Activated naive CD8-positive, alpha-beta T cell treated with anti-CD3 and anti-CD28 coated beads, Interleukin-2, amount 10 ng/mL, durations not matched to agents 7 days and 5 days (primary cell): ENCODE measurements at regions not wholly inside any gene's neighbourhood (a gene's known extent, or its start where the extent isn't known, plus 50 kb on each side); places are given as distances from the start of the nearest gene placed in this dataset.
"Not testable (repeated sequence)": the region's sequence is repeated elsewhere in the genome, so short reads cannot be mapped to it uniquely, and the experiment has no call there.

Experiments used
- ATAC-seq: fragments of 150-1000 bp; cut with Tn5 transposase; one replicate; pipeline ENCODE4 v1.10.0; 2021; ENCODE audit warnings: low read depth, moderate library complexity
- POLR2A ChIA-PET: fragments of 350-600 bp; sonication (Branson Sonifier 250); formaldehyde crosslinking; loops from one replicate; lab custom pipeline; 2021; ENCODE audit warnings: antibody characterized with exemption; lab: Charles Lee
- DNase-seq: peaks from one replicate; pipeline ENCODE4 v3.0.0; 2021
- H3K27ac Mint-ChIP-seq: one replicate; pipeline ENCODE4 v1.8.0; 2022; ENCODE audit warnings: mild to moderate bottlenecking, mixed read lengths
- H3K27me3 Mint-ChIP-seq: one replicate; pipeline ENCODE4 v1.8.0; 2022; ENCODE audit warnings: mild to moderate bottlenecking, moderate library complexity, mixed read lengths
- H3K36me3 Mint-ChIP-seq: one replicate; pipeline ENCODE4 v1.8.0; 2021; ENCODE audit warnings: mild to moderate bottlenecking, mixed read lengths
- H3K4me1 Mint-ChIP-seq: one replicate; pipeline ENCODE4 v1.8.0; 2021; ENCODE audit warnings: mixed read lengths
- H3K4me3 Mint-ChIP-seq: one replicate; pipeline ENCODE4 v1.8.0; 2022; ENCODE audit warnings: mild to moderate bottlenecking, moderate library complexity, mixed read lengths
- H3K9me3 Mint-ChIP-seq: one replicate; pipeline ENCODE4 v1.8.0; 2021; ENCODE audit warnings: mixed read lengths

- H3K36me3 Mint-ChIP-seq, H3K9me3 Mint-ChIP-seq, ATAC-seq, H3K4me3 Mint-ChIP-seq, POLR2A ChIA-PET, H3K27ac Mint-ChIP-seq, H3K4me1 Mint-ChIP-seq, DNase-seq: not testable (repeated sequence)
- peaks cover 15% of the 10 kb centered on the region for H3K27me3 Mint-ChIP-seq
These were observed 115.7 kb upstream of the PMCH start for GRCh38 chr12:102313116-102313971.

- H3K4me3 Mint-ChIP-seq, result no peak overlapping the region
- H3K27me3 Mint-ChIP-seq, result peaks cover 7% of the 10 kb centered on the region
- POLR2A ChIA-PET, result no interaction called here
- ATAC-seq (no peak), DNase-seq (no peak)
- H3K9me3 Mint-ChIP-seq, result peaks cover 2% of the 10 kb centered on the region
- peaks cover 6% of the 10 kb centered on the region for H3K4me1 Mint-ChIP-seq
- H3K27ac Mint-ChIP-seq, result no peak overlapping the region
- no peaks in the 10 kb centered on the region for H3K36me3 Mint-ChIP-seq
These were observed 107.9 kb upstream of the PMCH start for GRCh38 chr12:102305486-102305885.

DNA sequence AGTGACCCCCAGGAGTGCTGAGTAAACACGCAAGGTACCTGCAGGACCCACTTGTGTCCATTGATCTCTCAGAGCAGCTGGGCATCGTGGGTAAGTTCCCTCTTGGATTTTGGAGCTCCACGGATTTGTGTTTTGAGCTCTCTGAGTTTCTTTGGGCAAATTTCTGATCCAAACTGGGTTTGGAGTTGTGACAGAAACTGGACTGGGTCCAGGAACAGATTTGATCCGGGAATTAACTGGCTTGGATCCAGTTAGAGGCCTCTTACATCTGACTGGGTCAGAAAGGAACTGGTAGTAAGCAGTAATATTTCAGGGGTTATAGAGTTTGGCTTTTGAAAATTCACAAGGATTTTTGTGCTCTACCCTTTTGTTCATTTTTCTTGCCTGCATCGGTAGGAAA lies 107.0 kb upstream of the PMCH start:
- H3K27me3 Mint-ChIP-seq, ATAC-seq, DNase-seq, H3K36me3 Mint-ChIP-seq, POLR2A ChIA-PET, H3K27ac Mint-ChIP-seq, H3K4me3 Mint-ChIP-seq, H3K9me3 Mint-ChIP-seq, H3K4me1 Mint-ChIP-seq: not testable (repeated sequence)

GRCh38 chr12:102302553-102302952 lies 104.9 kb upstream of the PMCH start:
- ATAC-seq (no peak), DNase-seq (no peak)
- H3K4me3 Mint-ChIP-seq, result no peak overlapping the region
- H3K9me3 Mint-ChIP-seq, result no peaks in the 10 kb centered on the region
- no peak overlapping the region for H3K27ac Mint-ChIP-seq
- POLR2A ChIA-PET, result no interaction called here
- H3K27me3 Mint-ChIP-seq, result peaks cover 16% of the 10 kb centered on the region
- H3K36me3 Mint-ChIP-seq, result no peaks in the 10 kb centered on the region
- peaks cover 6% of the 10 kb centered on the region for H3K4me1 Mint-ChIP-seq

DNA sequence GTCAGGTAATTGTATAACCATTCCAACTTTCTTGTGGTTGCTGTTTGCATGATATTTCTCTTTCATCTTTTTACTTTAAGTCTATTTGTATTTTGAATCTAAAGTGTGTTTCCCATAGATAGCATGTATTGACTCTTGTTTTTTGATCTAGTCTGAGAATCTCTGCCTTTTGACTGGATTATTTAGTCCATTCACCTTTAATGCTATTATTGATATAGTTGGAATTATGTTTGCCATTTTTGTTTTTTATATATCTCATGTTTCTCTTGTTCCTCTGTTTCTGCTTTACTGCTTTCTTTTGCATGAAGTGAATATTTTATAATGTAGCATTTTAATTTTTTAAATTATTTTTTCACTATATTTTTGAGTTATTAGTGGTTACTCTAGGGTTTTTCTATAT lies 103.9 kb upstream of the PMCH start:
- Mint-ChIP-seq H3K27ac (no peak overlapping the region), H3K27me3 (peaks cover 20% of the 10 kb centered on the region), H3K36me3 (no peaks in the 10 kb centered on the region), H3K4me3 (no peak overlapping the region), H3K4me1 (peaks cover 6% of the 10 kb centered on the region), H3K9me3 (no peaks in the 10 kb centered on the region)
- POLR2A ChIA-PET, result interaction anchor here (0.6 kb wide), 1 partner anchor 180 kb away, joined by 3 read pairs; no protein-coding TSS in a partner anchor
- no peak for DNase-seq
- no peak for ATAC-seq

DNA sequence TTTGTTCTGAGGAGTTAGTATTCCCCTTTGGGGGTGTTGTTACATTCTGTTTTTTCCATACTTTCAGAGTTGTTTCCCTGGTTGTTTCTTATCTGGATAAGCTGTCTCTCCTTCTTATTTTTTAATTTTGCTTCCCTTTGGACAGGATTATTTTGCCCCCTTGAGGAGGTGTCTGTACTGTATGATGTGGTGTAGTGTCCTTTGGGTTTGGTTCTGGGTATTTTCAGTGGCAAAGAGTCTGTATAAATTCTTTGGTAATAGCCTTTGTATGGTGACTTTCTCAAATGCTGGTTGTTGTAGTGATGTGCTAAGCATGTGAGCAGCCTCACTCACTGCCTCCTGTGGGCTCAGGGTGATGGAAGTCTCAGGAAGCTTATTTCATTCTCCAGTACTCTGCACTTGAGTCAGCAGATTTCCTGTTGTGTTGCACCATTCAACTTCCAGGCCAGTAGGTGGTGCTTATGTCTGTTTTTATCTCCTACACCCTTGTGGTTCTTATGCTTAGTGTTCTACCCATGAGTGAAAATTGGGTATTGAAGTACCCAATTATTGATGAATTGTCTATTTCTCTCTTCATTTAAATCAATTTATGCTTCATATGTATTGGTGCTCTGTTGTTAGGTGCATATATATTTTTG lies 103.3 kb upstream of the PMCH start:
- Mint-ChIP-seq H3K4me3 (no peak overlapping the region), H3K36me3 (no peaks in the 10 kb centered on the region), H3K9me3 (no peaks in the 10 kb centered on the region), H3K4me1 (peaks cover 6% of the 10 kb centered on the region), H3K27ac (no peak overlapping the region), H3K27me3 (peaks cover 23% of the 10 kb centered on the region)
- peak; percentile 97 for ATAC-seq
- no peak for DNase-seq
- POLR2A ChIA-PET, result interaction anchor here (0.6 kb wide), 2 partner anchors 180 to 186 kb away, joined by 3 to 5 read pairs; no protein-coding TSS in a partner anchor

GRCh38 chr12:102299731-102300130 lies 102.1 kb upstream of the PMCH start:
- Mint-ChIP-seq H3K4me3 (no peak overlapping the region), H3K36me3 (no peaks in the 10 kb centered on the region), H3K9me3 (no peaks in the 10 kb centered on the region), H3K27ac (no peak overlapping the region), H3K4me1 (peaks cover 6% of the 10 kb centered on the region), H3K27me3 (peaks cover 23% of the 10 kb centered on the region)
- POLR2A ChIA-PET, result no interaction called here
- no peak for DNase-seq
- ATAC-seq, result no peak

- ATAC-seq (no peak), DNase-seq (no peak)
- H3K27me3 Mint-ChIP-seq, result peaks cover 21% of the 10 kb centered on the region
- no peak overlapping the region for H3K27ac Mint-ChIP-seq
- POLR2A ChIA-PET, result no interaction called here
- H3K4me3 Mint-ChIP-seq, result no peak overlapping the region
- no peaks in the 10 kb centered on the region for H3K9me3 Mint-ChIP-seq
- H3K36me3 Mint-ChIP-seq, result no peaks in the 10 kb centered on the region
- H3K4me1 Mint-ChIP-seq, result peaks cover 6% of the 10 kb centered on the region
These were observed 100.4 kb upstream of the PMCH start for GRCh38 chr12:102298022-102298421.

DNA sequence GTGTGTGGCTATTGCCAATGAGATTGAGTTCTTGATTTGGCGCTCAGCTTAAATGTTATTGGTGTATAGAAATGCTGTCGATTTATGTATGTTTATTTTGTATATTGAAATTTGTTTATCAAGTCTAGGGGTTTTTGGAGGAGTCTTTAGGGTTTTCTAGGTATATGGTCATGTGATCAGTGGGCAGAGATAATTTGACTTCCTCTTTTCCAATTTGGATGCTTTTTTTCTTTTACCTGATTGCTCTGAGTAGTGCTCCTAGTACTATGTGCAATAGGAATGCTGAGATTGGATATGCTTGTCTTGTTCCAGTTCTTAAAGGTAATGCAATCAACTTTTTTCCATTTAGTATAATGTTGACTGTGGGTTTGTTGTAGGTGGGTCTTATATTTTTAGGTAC lies 99.8 kb upstream of the PMCH start:
- no peak overlapping the region for H3K4me3 Mint-ChIP-seq
- no peaks in the 10 kb centered on the region for H3K9me3 Mint-ChIP-seq
- no peaks in the 10 kb centered on the region for H3K36me3 Mint-ChIP-seq
- DNase-seq (no peak), ATAC-seq (no peak)
- POLR2A ChIA-PET, result no interaction called here
- peaks cover 6% of the 10 kb centered on the region for H3K4me1 Mint-ChIP-seq
- no peak overlapping the region for H3K27ac Mint-ChIP-seq
- peaks cover 21% of the 10 kb centered on the region for H3K27me3 Mint-ChIP-seq

GRCh38 chr12:102294568-102294967 lies 96.9 kb upstream of the PMCH start:
- Mint-ChIP-seq H3K4me1 (no peaks in the 10 kb centered on the region), H3K9me3 (peaks cover 5% of the 10 kb centered on the region), H3K4me3 (no peak overlapping the region), H3K27me3 (peaks cover 16% of the 10 kb centered on the region), H3K36me3 (no peaks in the 10 kb centered on the region), H3K27ac (no peak overlapping the region)
- POLR2A ChIA-PET, result no interaction called here
- DNase-seq, result no peak
- ATAC-seq, result no peak

DNA sequence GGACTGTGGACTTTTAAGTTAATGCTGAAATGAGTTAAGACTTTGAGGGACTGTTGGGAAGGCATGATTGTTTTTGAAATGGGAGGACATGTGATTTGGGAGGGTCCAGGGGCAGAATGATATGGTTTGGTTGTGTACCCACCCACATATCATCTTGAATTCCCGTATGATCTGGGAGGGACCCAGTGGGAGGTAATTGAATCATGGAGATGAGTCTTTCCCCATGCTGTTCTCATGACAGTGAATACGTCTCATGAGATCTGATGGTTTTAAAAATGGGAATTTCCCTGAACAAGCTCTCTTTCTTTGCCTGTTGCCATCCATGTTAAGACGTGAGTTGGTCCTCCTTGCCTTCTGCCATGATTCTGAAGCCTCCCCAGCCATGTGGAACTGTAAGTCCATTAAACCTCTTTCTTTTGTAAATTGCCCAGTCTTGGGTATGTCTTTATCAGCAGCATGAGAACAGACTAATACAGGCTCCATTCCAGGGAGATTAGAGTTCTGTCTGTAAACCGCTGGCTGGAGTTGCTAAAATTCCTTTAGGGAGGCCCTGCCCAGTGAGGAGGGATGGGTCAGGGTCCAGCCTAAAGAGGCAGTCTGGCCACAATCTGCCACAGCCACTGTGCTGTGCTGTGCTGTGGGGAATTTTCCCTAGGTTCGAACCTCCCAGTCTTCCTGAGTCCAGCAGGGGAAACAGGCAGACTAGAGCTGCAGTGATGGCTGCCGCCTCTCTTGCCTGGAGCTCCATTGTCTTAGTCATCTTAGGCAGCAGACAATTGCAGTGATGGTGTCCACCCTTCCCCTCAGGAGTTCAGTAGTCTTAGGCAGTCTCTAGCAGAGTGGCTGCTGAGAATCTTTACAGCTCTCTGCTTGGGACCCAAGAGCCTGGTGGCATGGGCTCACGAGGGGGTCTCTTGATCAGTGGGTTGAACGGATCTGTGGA lies 94.1 kb upstream of the PMCH start:
- DNase-seq, H3K4me3 Mint-ChIP-seq, H3K27me3 Mint-ChIP-seq, H3K36me3 Mint-ChIP-seq, H3K4me1 Mint-ChIP-seq, H3K9me3 Mint-ChIP-seq, ATAC-seq, POLR2A ChIA-PET, H3K27ac Mint-ChIP-seq: not testable (repeated sequence)

- H3K27ac Mint-ChIP-seq, H3K4me1 Mint-ChIP-seq, H3K4me3 Mint-ChIP-seq, H3K9me3 Mint-ChIP-seq, POLR2A ChIA-PET, H3K27me3 Mint-ChIP-seq, H3K36me3 Mint-ChIP-seq, DNase-seq, ATAC-seq: not testable (repeated sequence)
These were observed 92.1 kb upstream of the PMCH start for GRCh38 chr12:102289702-102290101.

DNA sequence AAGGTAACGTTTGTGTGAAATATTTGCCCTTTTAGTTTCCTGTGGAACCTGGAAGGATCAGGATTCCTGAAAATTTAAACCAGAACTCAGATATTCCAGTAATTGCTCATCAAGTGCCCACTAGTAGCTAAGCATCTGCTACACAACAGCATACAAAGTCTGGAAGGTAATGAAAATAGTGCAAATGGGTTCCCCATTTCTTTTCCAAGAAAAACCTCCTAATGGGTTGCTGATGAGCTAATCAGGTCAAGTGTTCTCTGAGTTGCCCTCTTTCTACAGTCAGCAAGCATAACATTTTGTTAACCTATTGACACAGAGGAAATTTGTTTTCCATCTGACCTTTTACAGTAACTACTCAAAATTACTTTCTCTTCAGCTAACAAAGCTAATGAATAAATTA lies 83.6 kb upstream of the PMCH start:
- Mint-ChIP-seq H3K4me1 (no peaks in the 10 kb centered on the region), H3K4me3 (no peak overlapping the region), H3K36me3 (no peaks in the 10 kb centered on the region), H3K27ac (no peak overlapping the region), H3K27me3 (peaks cover 12% of the 10 kb centered on the region), H3K9me3 (no peaks in the 10 kb centered on the region)
- DNase-seq (no peak), ATAC-seq (no peak)
- POLR2A ChIA-PET, result no interaction called here
